Hippocampal formation (tissue), 2 donors: ENCODE measurements at regions not wholly inside any gene's neighbourhood (a gene's known extent, or its start where the extent isn't known, plus 50 kb on each side); places are given as distances from the start of the nearest gene placed in this dataset.

ENCODE experiments used
- DNase-seq, 2 donors: peaks; one replicate each; lab custom pipeline; 2025; lab: John Stamatoyannopoulos, UW

DNA sequence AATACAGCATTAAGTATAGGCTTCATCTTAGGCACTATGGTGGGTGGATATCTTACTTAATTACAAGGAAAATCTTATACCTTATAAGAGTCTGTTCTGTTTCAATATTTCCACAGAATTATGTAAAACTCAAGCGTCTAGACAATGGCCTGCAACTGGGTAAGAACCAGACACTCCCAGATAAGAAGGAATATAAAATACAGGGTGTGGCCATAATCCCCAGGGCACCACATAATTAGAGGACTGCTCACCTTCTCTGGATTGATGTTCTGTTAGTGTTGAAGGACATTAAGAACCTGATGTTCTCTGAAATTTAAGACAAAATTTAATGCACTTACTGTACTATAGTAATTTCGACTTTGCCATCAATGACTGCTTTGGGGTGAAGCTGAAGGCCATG is 198.2 kb upstream of the ARSJ start:
- no peak for DNase-seq

DNA sequence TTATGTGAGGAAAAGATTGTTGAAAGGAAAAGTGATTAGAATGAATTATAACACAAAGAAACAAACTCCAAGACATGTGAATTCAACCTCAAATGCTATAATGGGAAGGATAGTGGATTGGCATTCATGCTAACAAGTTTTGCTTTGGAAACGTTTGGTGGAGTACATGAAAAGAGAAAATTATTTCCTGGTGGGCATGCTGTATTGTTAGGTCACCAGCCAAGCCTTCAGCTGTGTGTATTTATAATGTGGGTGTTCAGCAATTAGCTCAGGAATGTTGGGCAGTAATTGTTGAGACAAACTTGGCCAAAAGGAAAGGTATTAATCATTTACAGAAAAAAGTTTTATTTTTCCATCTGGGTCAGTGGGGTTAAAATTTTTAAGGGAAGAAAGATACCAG is 198.9 kb upstream of the ARSJ start:
- no peak for DNase-seq

DNA sequence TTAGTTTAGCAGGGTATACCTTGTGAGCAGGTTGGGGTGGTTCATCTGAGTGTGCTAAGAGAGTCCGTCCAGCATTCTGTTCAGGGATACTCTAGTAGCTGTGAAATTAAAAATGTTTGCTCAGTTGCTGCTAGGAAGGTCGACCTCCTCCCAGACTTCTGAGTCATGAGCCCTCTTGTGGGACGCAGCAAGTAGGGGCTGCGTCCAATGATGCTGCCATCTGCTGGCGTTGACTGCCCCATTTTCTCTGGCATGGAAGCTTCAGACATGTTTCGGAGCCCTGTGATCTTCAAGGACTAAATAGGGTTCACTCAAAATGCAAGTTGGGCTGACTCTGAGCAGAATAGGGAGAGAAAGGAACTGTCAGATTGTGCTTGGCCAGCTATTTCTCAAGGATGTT is 201.0 kb upstream of the ARSJ start:
- DNase-seq = peak in 1 of 2 donors; percentile 0

DNA sequence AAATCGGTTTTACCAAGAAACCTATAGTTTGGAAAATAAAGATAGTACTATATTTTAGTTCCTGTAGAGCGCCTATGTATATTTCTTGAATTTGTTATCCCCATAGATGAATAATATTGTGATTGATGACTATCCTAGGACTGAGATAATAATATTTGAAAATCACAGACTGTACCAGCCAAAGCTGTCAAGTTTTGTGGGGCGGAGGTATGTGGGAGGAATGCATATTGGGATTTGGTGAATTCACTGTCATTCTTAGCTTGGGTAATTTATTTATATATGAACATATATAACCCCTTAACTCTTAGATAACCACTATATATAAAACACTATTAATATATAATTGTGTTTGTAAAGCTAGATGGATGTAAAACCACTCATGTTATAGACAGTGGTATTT is 205.5 kb upstream of the ARSJ start:
- DNase-seq = no peak

DNA sequence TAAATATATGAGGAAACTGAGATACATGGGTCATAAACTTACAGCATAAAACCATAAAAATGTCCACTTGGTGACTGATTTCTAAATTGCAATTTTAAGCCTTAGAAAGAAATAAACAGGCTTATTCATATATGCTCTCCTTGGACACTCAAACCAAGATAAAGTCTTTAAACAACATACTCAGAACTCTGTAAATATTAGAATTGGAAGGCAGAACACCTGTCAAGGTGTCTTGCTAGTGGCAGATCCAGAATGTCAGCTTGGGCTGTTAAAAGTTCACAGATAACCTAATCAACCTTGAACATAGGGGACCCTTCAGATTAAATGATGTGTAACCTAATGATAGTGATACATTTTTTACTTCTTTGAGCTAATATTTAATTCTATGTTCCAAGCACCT is 208.1 kb upstream of the ARSJ start:
- no peak for DNase-seq

DNA sequence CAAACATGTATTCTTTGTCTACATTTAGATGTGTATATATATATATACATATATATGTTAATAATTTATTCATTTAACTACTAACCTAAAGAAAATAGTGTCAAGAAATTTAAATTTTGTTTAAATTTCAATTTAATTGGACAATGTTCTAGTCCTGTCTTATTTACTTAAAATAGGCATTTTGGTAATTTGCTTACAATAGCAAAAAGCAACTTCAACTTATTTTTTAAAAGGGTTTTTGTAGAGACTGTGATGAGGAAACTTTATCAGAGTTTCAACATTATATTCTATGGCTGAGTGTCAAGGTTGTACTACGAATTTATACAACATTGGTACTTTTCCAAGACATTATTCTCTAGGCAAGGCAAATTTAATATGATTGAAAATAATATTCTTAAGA is 212.0 kb upstream of the ARSJ start:
- DNase-seq = no peak

DNA sequence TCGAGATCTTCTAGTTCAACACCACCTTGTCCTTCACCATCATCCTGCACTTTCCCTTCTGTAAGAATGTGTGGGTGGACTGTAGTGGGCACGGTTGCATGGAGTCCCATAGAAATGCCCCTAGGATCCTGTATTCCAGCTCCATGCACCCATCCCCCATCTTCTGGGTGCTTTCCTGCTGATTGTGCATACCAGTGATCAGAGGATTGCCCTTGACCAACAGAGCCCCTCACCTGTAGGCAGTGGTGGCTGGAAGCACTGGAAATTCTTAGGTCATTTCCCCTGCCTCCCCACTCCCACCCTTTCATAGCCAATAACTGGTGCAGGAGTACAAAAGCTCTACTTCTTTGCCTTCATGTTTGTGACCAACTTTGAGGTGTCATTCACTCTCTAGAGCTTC is 213.4 kb upstream of the ARSJ start:
- no peak for DNase-seq

DNA sequence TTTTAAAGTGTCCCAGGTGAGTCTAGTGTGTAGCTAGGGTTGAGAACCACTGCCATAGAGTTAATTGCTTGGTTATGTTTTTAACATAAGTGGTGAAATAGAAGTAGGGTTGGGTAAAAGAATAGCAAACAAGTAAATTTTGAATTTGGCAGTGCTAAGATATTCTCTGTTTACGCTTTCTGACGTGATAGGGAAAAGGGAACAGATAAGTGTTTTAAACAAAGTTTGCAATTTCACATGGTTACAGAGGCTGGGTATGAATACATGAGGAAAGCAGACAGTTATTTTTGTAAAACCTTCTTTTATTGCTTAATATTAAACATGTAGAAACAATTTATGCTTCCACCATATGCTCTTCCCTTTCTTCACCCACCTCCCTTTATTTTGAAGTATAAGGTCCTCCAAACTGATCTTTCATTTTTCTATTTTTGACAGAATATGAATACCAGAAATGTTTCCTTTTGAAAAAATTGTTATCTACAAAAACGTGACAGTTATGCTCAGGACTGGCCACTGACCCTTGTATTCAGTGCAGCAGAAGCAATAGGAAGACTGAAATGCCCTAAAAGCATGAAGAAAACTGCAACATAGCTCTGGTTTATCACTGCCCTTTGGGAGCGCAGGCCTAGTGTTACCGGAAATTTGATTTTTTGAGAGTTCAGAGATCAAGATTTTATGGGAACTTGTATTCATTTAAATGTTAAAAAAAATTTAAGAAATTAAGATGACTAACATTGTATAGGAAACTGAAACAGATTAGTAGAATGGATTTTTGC is 214.4 kb upstream of the ARSJ start:
- no peak for DNase-seq

DNA sequence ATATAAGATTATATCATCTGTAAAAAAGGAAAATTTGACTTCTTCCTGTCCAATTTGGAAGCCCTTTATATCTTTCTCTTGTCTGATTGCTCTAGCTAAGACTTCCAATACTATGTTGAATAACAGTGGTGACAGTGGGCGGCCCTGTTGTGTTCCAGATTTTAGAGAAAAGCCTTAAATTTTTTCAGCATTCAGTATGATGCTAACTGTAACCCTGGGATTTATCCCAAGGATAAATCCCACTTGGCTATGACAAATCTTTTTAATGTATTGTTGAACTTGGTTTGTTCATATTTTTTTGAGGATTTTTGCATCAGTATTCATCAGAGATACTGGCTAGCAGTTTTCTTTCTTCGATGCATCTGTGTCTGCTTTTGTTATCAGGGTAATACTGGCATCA is 217.2 kb upstream of the ARSJ start:
- DNase-seq = no peak

DNA sequence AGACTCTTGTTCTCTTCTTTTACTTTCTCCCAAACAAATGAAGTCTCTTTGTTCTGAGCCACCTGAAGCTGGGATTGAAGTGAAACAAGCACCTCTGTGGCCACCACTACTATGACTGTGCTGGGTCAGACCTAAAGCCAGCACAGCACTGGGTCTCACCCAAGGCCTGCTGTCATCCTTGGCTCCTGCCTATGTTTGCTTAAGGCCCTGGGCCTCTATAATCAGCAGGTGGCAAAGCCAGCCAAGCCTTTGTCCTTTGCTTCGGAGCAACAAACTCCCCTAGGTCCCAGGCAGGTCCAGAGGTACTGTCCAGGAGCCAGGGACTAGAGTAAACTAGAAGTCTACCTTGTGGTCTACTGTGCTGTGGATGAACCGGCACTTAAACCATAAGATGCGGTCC is 220.6 kb upstream of the ARSJ start:
- no peak for DNase-seq

DNA sequence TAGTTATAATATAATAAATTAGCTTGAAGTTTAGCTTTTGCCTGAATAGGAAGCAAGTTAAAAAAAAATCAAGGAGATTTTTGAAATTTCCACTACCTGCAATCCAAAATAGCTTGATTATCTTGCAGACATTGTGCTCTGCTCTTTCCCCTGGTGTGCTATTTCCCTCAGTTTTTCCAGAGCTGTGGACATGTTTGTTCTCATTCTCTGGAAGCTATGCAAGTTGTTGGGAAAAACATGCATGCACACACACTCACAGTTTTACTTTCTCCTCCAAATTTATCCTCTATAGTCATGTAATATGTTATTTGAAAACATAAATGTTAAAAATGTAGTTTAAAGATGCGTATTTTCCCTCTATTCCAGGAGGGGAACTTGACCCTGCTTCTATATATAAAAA is 225.8 kb upstream of the ARSJ start:
- no peak for DNase-seq

DNA sequence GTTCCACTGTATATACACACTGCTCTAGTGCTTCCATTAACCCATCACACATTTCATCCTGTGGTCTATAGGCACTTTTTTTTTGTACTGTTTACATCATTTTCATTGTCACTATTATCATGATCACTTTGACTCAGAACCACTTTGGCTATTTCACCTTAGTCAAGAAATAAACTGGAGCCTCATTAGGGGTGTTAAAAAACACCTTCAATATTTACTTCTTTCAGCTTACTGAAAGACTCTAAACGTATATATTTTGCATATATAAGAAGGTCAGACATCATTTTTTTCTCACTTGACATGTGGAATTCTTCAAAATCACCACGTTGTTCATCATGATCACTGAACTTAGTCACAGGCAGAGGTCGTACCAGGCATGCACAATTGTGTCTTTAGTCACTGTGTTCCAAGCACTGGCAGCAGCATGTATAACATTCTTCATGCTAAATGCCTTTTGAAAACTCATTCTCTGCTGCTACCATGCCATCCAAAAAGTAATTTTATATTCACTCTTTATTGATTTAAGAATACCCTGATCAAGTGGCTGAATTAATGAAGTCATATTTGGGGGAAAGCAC is 229.2 kb upstream of the ARSJ start:
- no peak for DNase-seq

DNA sequence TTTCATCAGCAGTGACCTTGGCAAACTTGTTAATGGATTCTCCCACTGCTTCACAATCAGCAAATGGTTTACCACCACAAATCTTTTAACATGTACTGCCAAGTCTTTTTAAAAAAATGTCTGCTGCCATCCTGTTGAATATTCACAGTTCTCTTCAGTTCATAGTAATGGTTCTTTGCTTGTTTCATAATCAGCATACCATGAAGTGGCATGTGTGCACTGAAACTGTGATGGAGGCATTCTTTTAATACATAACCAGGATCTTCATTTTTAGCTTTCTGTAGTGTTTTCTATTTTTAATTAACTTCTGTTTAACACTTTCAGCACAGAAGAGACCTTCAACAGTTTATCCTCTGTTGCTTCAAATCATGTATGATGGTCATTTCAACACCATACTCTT is 230.1 kb upstream of the ARSJ start:
- no peak for DNase-seq

DNA sequence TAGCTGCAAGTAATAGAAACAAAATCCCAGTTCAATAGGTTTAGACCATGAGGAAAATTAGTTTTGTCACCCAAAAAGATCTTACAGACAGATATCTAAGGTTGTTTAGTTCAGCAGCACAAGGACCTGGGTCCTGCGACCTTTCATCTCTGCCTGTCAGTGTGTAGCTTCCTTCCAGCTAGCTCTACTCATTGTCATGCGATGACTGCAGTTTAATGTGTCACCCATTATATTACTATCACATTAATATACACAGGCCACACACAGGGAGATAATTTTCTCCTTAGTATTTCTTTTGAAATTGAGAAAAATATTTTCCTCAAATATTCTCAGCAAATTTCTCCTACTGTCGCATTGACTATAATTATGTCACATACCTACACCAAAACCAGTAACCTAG is 232.1 kb upstream of the ARSJ start:
- DNase-seq = no peak

DNA sequence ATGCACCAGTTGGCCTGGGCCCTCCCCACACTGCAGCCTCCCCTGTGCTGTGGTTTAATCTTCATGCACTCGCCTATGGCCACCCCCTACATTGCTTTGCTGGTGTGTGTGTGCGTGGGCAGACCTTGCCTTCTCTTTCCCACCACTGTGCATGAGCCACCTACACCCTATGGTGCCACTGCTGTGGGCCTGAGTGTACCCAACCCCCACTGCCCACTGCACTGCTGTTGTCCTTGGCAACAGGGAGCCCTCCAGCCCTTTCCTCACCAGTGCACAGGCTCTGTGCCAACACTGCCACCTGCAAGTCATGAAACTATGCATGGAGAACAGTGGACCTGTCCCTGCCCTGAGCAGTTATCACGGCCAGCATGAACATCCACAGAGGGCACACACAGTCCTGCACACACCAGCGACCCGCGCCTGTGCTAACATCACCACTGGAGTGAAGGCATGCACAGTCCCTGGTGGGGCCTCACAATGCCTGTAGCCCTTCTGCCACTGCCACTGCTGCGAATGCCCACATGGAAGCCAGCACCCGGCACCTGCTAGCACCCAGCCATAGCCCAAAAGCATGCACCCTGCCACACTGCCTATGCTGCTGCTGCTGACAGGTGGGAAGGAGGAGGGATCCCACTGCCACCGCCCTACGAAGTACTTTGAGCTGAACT is 237.8 kb upstream of the ARSJ start:
- DNase-seq = no peak

DNA sequence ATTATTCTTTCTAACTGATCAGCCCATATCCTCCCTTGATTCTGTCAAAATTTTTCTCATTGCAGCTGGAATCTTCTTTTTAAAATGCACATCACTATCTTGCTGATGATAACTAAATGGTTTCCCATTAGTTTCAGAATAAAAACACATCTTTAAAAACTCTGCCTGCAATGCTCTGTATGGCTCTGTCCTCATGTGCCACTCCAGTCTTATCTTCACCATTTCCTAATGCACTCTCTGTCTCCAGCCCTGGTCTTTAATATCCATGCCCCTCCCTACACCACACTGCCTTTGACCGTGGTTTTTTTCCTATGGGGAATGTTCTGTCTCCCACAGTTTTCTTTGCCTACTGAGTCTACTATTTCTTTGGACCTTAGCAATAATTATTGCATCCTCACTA is 244.1 kb upstream of the ARSJ start:
- DNase-seq = no peak

DNA sequence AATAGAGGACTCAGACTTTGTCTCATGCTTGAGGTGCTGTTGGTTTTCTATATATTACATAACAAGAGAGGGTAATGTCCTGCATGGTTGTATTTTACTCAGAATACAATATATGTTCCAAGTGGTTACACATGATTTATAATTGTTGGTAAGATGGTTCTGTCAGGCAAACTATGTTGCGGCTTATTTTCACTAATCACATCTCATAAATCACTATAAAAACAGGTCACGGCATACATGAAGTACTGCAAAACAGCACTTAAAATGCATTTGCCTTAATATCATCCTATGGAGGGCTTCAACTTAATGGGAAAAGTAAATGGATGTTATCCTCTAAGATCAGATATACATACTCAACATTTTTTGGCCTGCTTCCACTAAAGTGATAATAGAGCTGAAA is 246.0 kb upstream of the ARSJ start:
- DNase-seq = no peak

DNA sequence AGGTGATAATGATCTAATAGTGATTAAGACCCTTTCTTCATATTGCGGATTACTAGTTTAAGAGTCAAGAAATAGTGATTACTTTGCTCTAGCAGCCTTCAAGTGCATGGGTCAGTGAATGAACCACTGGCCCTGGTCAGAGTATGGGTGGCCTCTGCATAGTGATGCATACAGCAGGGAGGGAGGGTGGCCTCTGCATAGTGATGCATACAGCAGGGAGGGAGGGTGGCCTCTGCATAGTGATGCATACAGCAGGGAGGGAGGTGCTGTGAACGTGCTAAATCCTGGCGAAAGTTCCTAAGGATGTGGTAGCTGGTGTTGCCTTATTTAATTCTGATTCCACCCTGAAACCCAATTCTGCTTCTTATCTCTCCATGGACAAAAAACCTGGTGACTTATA is 246.7 kb upstream of the ARSJ start:
- DNase-seq = no peak

DNA sequence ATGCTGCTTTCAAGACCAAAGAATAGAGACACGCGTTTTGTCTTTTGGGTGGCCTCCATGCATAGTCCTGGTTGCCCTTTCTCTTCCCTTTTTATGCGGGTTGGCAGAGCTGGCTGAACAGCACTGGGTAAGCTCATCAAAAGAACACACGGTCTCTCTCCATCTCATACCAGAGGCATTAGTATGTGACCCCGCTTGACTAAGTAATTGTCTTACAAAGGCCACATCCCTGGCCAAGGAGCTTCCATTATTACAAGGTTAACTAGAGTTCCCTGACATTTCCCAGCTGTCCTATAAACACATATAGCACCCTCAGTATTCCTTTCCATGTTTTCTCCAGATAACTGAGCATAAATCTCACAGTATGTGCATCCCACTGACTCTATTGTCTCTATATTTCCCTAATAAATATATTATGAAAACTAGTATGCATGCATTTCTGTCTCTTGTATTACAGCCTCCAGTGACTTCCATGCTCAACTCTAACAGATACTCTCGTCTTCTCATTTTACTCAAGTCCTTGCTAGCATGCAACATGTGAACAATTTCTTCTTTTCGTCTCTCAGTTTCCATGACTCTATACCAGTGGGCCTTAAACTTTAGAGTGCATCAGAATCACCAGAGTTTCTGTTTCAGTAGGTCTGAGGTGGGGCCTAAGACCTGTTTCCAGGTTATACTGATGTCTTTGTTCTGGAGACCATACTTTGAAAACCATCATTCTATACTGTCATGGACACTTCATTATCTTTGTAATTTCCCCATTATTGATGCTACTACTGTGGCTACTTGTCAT is 247.7 kb upstream of the ARSJ start:
- no peak for DNase-seq

DNA sequence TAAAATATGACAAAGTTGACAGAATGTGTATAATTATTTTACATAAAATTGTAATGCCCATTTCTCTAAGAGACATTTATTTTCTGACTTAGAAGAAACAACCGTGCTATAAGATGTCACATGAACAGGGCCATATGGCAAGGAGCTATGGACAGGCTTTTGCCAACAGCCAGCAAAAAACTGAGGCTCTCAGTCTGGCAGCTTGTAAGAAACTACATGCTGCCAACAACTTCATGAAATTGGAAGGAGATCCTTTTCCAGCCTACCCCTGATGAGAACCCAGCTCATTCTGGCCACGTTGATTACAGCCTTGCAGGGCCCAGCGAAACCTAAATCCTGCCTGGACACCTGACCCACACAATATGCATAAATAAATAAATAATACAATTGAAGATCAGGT is 250.3 kb upstream of the ARSJ start:
- no peak for DNase-seq

DNA sequence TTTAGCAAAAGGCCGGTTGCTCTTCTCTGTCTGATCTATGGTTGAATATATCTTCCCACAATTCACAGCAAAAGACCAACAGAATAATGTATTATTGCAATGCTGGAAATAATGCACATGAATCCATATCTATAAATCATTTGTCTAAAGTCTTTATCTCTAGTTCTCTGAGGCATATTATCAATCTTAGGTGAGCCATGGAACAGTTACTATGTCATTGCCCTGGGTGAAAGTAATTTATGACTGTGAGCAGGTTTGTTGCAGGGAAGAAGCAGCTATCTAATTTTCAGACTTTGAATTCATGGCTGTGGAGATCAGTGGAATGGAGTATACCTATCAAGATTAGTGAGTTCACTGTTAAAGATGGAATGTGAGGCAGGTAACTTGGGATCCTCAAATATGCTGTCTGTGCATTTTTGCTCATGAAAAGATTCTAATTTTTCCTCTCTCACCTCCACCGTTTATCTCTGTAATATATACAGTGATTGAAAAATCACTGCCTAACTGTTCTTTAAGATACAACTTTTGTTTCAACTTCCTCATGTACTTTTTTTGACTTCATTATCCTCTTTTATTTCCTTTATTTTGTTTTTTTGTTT is 256.8 kb upstream of the ARSJ start:
- DNase-seq = no peak

DNA sequence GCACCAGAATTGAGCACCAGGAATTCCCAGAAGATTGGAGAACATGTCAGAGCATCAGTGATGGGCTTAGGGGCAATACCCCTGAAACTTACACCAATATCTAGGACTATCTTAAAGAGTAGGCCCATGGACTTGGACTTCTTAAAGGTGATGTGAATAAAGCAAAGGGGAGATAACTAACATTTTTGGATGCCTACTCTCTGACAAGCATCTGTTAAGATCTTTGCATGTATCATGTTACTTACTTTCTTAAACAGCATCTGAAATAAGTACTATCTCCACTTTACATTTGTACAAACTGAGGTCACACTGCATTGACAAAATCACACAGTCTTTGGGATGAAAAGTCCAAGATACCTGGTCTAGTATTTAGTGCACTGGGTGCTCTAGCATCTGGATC is 258.6 kb upstream of the ARSJ start:
- no peak for DNase-seq
